ENCODE measurements at regions not wholly inside any gene's neighbourhood (a gene's known extent, or its start where the extent isn't known, plus 50 kb on each side); places are given as distances from the start of the nearest gene placed in this dataset.

DNA sequence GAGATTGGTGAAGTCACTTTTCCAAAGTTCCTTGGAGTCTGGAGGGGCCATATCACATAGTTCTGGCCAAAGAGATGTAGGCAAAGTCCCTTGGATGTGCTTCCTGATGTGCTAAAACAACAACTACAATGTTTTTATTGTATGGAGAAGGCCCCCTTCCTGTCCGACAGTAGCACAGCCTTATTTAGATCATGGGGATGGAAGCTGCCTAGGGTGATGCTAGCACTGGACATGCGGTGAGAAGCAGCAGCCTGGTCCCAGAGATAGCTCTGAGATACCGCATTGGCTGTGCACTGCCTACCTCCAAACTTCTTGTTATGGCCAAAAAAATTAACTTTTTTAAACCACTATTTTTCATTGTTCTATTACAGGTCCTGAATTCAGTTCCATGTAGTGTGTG lies 137.6 kb downstream of the AQP9 start:
- no peak for DNase-seq
- ChIA-PET POLR2A (no interaction called here), CTCF (no interaction called here)
- H3K27me3 ChIP-seq (replicated peaks; ENCODE audit: control insufficient read depth, insufficient read depth, low read length) = no peaks in the 10 kb centered on the region
- no peak overlapping the region for H3K27ac Mint-ChIP-seq (ENCODE audit: unreplicated experiment)
- H3K4me1 ChIP-seq = no peaks in the 10 kb centered on the region
- BruUV-seq (replicated peaks) = no TSS peak
- peaks cover 6% of the 10 kb centered on the region for H3K4me1 Mint-ChIP-seq (ENCODE audit: low read depth, unreplicated experiment)
- intact Hi-C loops (cut with micrococcal nuclease; ENCODE audit: unreplicated experiment) = no loop called here
- H3K27me3 Mint-ChIP-seq (ENCODE audit: insufficient read depth, unreplicated experiment) = no peaks in the 10 kb centered on the region
- no peak overlapping the region for H3K4me3 ChIP-seq (ENCODE audit: low read depth, low read length)
- peaks cover 10% of the 10 kb centered on the region for H3K9me3 Mint-ChIP-seq (ENCODE audit: unreplicated experiment)
- TF ChIP-seq, protein P1, sequence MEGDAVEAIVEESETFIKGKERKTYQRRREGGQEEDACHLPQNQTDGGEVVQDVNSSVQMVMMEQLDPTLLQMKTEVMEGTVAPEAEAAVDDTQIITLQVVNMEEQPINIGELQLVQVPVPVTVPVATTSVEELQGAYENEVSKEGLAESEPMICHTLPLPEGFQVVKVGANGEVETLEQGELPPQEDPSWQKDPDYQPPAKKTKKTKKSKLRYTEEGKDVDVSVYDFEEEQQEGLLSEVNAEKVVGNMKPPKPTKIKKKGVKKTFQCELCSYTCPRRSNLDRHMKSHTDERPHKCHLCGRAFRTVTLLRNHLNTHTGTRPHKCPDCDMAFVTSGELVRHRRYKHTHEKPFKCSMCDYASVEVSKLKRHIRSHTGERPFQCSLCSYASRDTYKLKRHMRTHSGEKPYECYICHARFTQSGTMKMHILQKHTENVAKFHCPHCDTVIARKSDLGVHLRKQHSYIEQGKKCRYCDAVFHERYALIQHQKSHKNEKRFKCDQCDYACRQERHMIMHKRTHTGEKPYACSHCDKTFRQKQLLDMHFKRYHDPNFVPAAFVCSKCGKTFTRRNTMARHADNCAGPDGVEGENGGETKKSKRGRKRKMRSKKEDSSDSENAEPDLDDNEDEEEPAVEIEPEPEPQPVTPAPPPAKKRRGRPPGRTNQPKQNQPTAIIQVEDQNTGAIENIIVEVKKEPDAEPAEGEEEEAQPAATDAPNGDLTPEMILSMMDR (IDR thresholded peaks at IDR 0.05; ENCODE audit: insufficient read depth in 1 of 2, low read depth in 1 of 2, low read length in 1 of 2, severe bottlenecking in 1 of 2, unreplicated experiment in 1 of 2) = no peak
- no peak overlapping the region for H3K4me3 Mint-ChIP-seq (ENCODE audit: unreplicated experiment)
- H3K36me3 Mint-ChIP-seq (ENCODE audit: insufficient read depth, unreplicated experiment) = peaks cover 4% of the 10 kb centered on the region
- 0 out of 2 replicates have a peak, but pooled peaks cover 10% of the 10 kb centered on the region for H3K9me3 ChIP-seq
- H3K36me3 ChIP-seq (ENCODE audit: control insufficient read depth, insufficient read depth, low read length) = no peaks in the 10 kb centered on the region

DNA sequence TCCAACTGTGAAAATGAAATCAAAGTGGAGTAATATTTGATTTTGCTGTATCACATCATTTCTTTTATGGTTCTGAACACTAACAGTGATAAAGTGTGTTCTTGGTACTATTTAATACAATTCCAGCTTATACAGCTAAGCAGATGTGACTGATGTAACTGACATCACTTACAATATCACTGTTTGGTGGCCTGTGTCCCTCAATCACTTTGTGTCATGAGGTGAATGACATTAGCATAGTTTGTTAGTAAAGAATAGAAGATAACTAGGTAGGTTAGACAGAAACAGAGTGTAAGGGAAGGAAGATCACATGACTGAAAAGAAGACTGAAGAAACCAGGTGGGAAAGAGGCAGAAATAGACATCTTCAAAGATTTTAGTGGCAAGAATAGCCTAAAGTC lies 138.7 kb downstream of the AQP9 start:
- no TSS peak for BruUV-seq (replicated peaks)
- Mint-ChIP-seq H3K9me3 (ENCODE audit: unreplicated experiment) (no peaks in the 10 kb centered on the region), H3K4me1 (ENCODE audit: low read depth, unreplicated experiment) (peaks cover 6% of the 10 kb centered on the region), H3K36me3 (ENCODE audit: insufficient read depth, unreplicated experiment) (no peaks in the 10 kb centered on the region), H3K4me3 (ENCODE audit: unreplicated experiment) (no peak overlapping the region), H3K27ac (ENCODE audit: unreplicated experiment) (no peak overlapping the region), H3K27me3 (ENCODE audit: insufficient read depth, unreplicated experiment) (no peaks in the 10 kb centered on the region)
- no peak overlapping the region for H3K4me3 ChIP-seq (ENCODE audit: low read depth, low read length)
- H3K36me3 ChIP-seq (ENCODE audit: control insufficient read depth, insufficient read depth, low read length) = no peaks in the 10 kb centered on the region
- peaks cover 1% of the 10 kb centered on the region; the same call in 1 of the 2 replicates for H3K4me1 ChIP-seq
- ChIA-PET CTCF (no interaction called here), POLR2A (no interaction called here)
- no peak for DNase-seq
- H3K27me3 ChIP-seq (replicated peaks; ENCODE audit: control insufficient read depth, insufficient read depth, low read length) = no peaks in the 10 kb centered on the region
- no peaks in the 10 kb centered on the region for H3K9me3 ChIP-seq
- TF ChIP-seq, protein P1 (IDR thresholded peaks at IDR 0.05; ENCODE audit: insufficient read depth in 1 of 2, low read depth in 1 of 2, low read length in 1 of 2, severe bottlenecking in 1 of 2, unreplicated experiment in 1 of 2) = no peak
- intact Hi-C loops (cut with micrococcal nuclease; ENCODE audit: unreplicated experiment) = no loop called here

DNA sequence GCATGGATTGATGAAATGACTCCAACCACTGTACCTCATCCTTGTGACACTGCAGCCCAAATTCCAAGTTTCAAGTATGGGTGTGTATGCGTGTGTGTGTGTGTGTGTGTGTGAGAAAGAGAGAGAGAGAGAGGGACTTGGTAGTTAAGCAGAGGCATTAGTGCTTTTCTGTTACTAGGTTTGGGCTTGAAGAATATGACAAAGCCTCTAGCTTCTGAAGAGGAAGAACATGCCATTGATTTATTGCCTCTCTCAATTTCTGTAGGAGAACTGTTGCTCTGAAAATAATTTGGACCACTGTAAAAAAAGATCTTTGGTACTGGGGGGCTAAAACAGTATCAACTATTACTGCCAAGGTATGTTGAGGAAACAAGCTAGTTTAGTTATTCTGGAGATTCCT lies 139.2 kb downstream of the AQP9 start:
- Mint-ChIP-seq H3K36me3 (ENCODE audit: insufficient read depth, unreplicated experiment) (no peaks in the 10 kb centered on the region), H3K4me1 (ENCODE audit: low read depth, unreplicated experiment) (peaks cover 6% of the 10 kb centered on the region), H3K27ac (ENCODE audit: unreplicated experiment) (no peak overlapping the region), H3K9me3 (ENCODE audit: unreplicated experiment) (no peaks in the 10 kb centered on the region), H3K4me3 (ENCODE audit: unreplicated experiment) (no peak overlapping the region), H3K27me3 (ENCODE audit: insufficient read depth, unreplicated experiment) (no peaks in the 10 kb centered on the region)
- H3K4me1 ChIP-seq = peaks cover 5% of the 10 kb centered on the region; the same call in 1 of the 2 replicates
- TF ChIP-seq, protein P1 (IDR thresholded peaks at IDR 0.05; ENCODE audit: insufficient read depth in 1 of 2, low read depth in 1 of 2, low read length in 1 of 2, severe bottlenecking in 1 of 2, unreplicated experiment in 1 of 2) = no peak
- no peak overlapping the region for H3K4me3 ChIP-seq (ENCODE audit: low read depth, low read length)
- H3K9me3 ChIP-seq = no peaks in the 10 kb centered on the region
- H3K27me3 ChIP-seq (replicated peaks; ENCODE audit: control insufficient read depth, insufficient read depth, low read length) = no peaks in the 10 kb centered on the region
- CTCF ChIA-PET = no interaction called here
- no peak for DNase-seq
- intact Hi-C loops (cut with micrococcal nuclease; ENCODE audit: unreplicated experiment) = no loop called here
- POLR2A ChIA-PET = no interaction called here
- no TSS peak for BruUV-seq (replicated peaks)
- no peaks in the 10 kb centered on the region for H3K36me3 ChIP-seq (ENCODE audit: control insufficient read depth, insufficient read depth, low read length)
